Activated naive CD4-positive, alpha-beta T cell (primary cell): ENCODE measurements at regions not wholly inside any gene's neighbourhood (a gene's known extent, or its start where the extent isn't known, plus 50 kb on each side); places are given as distances from the start of the nearest gene placed in this dataset.
"Not testable (repeated sequence)": the region's sequence is repeated elsewhere in the genome, so short reads cannot be mapped to it uniquely, and the experiment has no call there.

Experiments
- DNase-seq, 4 experiments: peaks; one replicate each; lab custom pipeline; 2025; lab: John Stamatoyannopoulos, UW

- DNase-seq, result no peak
These were observed 169.1 kb downstream of the RPIA start for GRCh38 chr2:88860421-88861075.

DNA sequence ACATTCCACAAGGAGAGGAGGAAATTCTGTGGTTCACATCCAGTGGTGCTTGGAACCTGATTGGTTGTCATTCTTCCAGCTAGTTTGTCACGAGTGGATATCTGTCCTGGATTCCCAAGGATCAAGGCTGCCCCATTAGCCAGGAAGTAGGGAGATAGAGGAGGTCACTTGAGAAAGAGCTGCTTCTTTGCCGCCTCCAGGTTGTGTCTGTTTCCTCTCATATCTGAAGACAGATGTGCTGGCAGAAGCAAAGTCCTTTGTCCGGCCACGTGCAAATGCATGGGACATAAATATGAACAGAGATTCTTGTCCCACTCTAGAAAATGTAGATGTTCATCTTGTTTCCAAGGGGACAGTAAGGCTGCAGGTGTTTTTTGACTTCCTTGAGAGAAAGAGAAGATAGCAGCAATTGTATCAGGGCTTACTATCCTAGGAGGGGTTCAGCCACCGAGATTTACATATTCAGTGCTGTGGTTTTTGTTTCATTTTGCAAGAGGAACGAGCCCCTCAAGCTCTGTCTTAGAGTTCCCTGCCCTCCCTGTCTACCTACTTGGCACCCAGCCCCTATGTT, 174.4 kb downstream of the RPIA start:
- no peak for DNase-seq

DNA sequence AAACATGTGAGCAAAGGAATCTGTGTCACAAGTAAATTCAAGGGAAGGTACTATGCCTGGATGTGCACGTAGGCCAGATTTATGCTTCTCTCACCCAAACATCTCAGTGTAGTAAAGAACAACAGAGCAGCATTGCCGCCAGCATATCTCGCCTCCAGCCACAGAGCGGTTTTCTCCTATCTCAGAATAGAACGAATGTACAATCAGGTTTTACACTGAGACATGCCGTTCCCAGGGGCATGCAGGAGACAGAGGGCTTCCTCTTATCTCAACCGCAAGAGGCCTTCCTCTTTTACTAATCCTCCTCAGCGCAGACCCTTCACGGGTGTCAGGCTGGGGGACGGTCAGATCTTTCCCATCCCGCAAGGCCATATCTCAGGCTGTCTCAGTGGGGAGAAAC, 175.3 kb downstream of the RPIA start:
- DNase-seq, result no peak

GRCh38 chr2:88868861-88869260, 177.4 kb downstream of the RPIA start:
- DNase-seq, result no peak

- no peak for DNase-seq
These were observed 178.9 kb downstream of the RPIA start for GRCh38 chr2:88870267-88870839.

- no peak for DNase-seq
These were observed 179.9 kb downstream of the RPIA start for GRCh38 chr2:88871336-88871735.

GRCh38 chr2:88873620-88874019, 182.1 kb downstream of the RPIA start:
- DNase-seq, result no peak

DNA sequence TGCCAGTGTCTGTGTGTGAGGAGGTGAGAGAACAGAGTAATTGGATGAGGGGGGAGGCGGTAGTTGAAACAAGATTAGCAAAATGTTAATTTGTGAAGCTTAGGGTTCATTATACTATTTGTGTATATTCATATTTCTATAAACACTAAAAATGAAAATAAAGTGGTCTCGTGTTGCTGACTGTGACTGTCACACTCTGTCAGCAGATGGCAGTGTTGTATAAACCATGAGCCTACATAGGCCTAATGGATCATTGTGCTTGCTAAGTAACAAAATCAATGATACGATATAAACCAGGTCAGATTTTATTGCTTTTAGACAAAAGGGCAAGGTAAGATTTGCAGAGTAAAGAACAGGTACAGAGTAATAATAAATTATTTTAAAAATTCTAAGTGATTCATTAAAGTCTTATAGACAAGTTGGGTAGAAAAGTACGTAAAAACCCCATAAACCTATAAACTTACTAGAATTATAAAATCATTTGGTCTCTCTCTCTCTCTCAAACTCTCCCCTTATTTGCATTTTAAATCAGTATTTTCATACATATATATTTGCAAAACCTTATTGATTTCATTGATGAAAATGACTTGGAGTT, 182.7 kb downstream of the RPIA start:
- peak in 1 of 4 experiments; percentile 3 for DNase-seq

- DNase-seq, result no peak
These were observed 184.3 kb downstream of the RPIA start for GRCh38 chr2:88875736-88876135.

- DNase-seq, result no peak
These were observed 189.0 kb downstream of the RPIA start for GRCh38 chr2:88880441-88880953.

GRCh38 chr2:88885275-88885674, 193.8 kb downstream of the RPIA start:
- no peak for DNase-seq

GRCh38 chr2:88885679-88886416, 194.4 kb downstream of the RPIA start:
- DNase-seq, result no peak

DNA sequence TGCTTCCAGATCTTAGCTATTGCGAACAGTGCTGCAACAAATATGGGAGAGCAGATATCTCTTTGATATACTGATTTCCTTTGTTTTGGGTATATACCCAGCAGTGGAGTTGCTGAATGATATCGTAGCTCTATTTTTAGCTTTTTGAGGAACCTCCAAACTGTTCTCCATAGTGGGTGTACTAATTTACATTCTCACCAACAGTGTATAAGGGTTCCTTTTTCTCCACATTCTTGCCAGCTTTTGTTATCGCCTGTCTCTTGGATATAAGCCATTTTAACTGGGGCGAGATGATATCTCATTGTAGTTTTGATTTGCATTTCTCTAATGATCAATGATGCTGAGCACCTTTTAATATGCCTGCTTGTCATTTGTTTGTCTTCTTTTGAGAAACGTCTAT, 196.0 kb downstream of the RPIA start:
- not testable (repeated sequence) for DNase-seq

DNA sequence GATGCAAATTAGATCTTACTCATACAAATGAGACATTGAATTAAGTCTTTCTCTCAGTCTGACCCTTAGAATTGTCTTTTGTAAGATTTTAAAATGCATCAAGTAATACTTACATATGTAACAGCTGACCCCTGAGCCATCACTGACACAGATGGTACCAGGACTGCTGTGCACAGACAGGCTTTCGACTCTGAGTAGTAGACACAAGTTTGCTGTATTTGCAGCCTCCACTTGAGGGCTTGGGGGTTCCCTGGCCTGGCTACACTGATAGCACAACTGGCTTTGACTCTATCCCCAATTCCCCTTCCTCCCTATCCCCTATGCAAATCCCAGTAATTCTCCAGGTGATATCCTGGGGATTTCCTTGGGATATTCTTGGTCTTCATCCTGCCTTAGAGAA, 200.7 kb downstream of the RPIA start:
- DNase-seq, result no peak

DNA sequence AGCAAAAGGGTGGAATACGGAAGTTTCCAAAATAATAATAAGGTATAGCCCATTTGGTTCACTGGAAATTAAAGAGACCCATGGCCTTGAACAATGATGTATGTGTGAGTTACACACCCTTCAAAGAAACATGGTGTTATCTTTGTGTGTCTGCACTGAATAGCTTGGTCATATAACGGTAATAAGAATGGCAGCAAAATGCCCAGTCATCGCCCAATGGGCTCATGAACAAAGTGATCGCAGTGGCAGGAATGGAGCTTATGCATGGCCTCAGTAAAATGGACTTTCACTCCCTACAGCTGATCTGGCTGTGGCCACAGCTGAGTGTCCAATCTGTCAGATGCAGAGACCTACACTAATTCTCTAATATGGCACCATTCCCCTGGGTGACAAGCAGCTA, 201.3 kb downstream of the RPIA start:
- DNase-seq, result no peak

- no peak for DNase-seq
These were observed 205.5 kb downstream of the RPIA start for GRCh38 chr2:88896971-88897370.

- no peak for DNase-seq
These were observed 206.2 kb downstream of the RPIA start for GRCh38 chr2:88897715-88898114.

DNA sequence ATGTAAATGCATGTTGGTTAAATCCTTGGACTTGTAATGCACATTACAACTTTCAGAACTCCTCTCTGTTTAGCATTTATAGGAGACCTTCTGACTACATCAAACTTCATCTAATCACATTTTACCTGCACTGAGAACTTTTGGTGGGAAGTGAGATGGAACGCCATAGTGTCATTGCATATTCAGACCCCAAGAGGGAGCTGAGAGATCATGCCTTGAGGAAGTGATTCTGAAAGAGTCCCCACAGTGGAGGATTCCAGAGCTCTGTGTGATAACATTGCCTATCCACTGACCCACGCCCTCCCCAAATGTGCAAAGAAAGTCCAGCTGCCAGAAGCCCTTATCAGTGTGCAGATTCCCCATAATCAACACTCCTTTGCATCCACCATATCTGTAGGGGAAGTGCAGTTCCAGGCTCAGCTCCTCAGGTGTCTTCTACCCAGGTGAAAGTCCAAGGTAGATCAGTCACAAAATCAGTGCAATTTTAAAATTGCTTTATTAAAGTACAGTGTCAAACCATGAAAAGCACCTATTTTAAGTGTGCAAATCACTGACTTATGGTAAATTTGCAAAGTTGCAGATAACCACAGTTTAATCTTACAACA, 212.4 kb downstream of the RPIA start:
- no peak for DNase-seq

- DNase-seq, result no peak
These were observed 221.8 kb downstream of the RPIA start for GRCh38 chr2:88913280-88913679.

DNA sequence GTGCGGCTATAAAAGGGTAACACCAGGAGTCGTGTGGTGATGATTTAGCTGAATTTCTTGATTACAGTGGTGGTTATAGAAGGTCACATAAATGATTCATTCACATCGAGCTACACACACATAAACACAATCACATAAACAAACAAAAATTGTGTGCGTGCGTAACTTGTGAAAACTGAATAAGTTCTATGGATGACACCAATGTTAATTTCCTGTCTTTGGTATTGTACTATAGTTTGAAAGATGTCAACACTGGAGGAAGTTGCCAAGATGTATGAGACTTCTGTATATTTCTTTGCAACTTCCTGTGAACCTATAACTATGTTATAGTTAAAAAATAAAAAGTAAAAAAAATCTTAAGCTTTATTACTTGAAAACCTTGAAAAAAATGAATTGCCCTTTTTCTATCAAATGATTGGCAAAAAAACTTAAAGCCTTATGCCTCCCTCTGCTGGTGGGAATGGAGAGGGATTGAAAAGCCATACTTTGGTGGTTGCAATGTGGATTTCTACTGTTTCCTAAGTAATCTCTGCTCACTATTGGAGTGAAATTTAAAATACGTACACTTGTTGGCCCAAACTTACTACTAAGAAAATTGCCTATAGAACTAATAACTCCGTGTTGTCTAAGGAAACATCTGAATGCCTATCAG, 227.7 kb downstream of the RPIA start:
- no peak for DNase-seq

- not testable (repeated sequence) for DNase-seq
These were observed 228.9 kb downstream of the RPIA start for GRCh38 chr2:88920399-88920798.

DNA sequence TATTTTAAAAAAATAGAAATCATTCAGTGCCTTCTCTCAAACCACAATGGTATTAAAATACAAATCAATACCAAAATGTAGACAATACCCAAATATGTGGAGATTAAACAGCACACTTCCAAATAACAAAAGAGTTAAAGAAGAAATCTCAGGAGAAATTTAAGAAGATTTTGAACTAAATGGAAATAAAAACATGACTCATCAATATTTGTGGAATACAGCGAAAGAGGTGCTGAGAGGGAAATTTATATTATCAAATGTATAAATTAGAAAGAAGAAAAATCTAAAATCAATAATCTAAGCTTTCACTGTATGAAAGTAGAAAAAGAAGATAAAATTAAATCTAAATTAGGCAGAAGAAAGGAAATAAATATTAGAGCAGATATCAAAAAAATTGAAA, 233.1 kb downstream of the RPIA start:
- no peak for DNase-seq
